MG63 (cell line): ENCODE measurements at regions not wholly inside any gene's neighbourhood (a gene's known extent, or its start where the extent isn't known, plus 50 kb on each side); places are given as distances from the start of the nearest gene placed in this dataset.
"Not testable (repeated sequence)": the region's sequence is repeated elsewhere in the genome, so short reads cannot be mapped to it uniquely, and the experiment has no call there.

ENCODE experiments used
- DNase-seq: peaks from one replicate; pipeline ENCODE4 v3.0.0-alpha.2; 2020
- H3K27me3 ChIP-seq: fragments of 250-450 bp; sonication (Bioruptor Pico); 2 replicates; pipeline ENCODE4 v1.5.1; 2020; ENCODE audit warnings: mild to moderate bottlenecking, moderate library complexity
- H3K36me3 ChIP-seq: fragments of 250-450 bp; sonication (Bioruptor Pico); 2 replicates; pipeline ENCODE4 v1.5.1; 2020; ENCODE audit warnings: mild to moderate bottlenecking, moderate library complexity
- H3K4me3 ChIP-seq: fragments of 250-450 bp; sonication (Bioruptor Pico); 2 replicates; pipeline ENCODE4 v1.5.1; 2020; ENCODE audit warnings: mild to moderate bottlenecking, moderate library complexity
- H3K9me3 ChIP-seq: fragments of 250-450 bp; sonication (Bioruptor Pico); 2 replicates; pipeline ENCODE4 v1.5.1; 2020; ENCODE audit warnings: mild to moderate bottlenecking, moderate library complexity

- H3K27me3 ChIP-seq = no peaks in the 10 kb centered on the region
- H3K9me3 ChIP-seq = no peaks in the 10 kb centered on the region
- no peak for DNase-seq
- no peaks in the 10 kb centered on the region for H3K36me3 ChIP-seq
- no peak overlapping the region for H3K4me3 ChIP-seq
Measured at GRCh38 chr20:19045371-19045770, 167.1 kb upstream of the SLC24A3 start.

GRCh38 chr20:19047040-19047950 is 165.1 kb upstream of the SLC24A3 start:
- no peak overlapping the region for H3K4me3 ChIP-seq
- no peaks in the 10 kb centered on the region for H3K36me3 ChIP-seq
- no peaks in the 10 kb centered on the region for H3K9me3 ChIP-seq
- no peaks in the 10 kb centered on the region for H3K27me3 ChIP-seq
- DNase-seq = peak; percentile 9

- Histone ChIP-seq H3K36me3 (no peaks in the 10 kb centered on the region), H3K9me3 (no peaks in the 10 kb centered on the region), H3K27me3 (no peaks in the 10 kb centered on the region), H3K4me3 (no peak overlapping the region)
- no peak for DNase-seq
Measured at GRCh38 chr20:19047951-19048296, 164.5 kb upstream of the SLC24A3 start.

GRCh38 chr20:19048995-19049501 is 163.4 kb upstream of the SLC24A3 start:
- DNase-seq = no peak
- Histone ChIP-seq H3K4me3 (no peak overlapping the region), H3K27me3 (no peaks in the 10 kb centered on the region), H3K36me3 (no peaks in the 10 kb centered on the region), H3K9me3 (no peaks in the 10 kb centered on the region)

- H3K27me3 ChIP-seq = no peaks in the 10 kb centered on the region
- no peaks in the 10 kb centered on the region for H3K36me3 ChIP-seq
- no peak for DNase-seq
- no peak overlapping the region for H3K4me3 ChIP-seq
- no peaks in the 10 kb centered on the region for H3K9me3 ChIP-seq
Measured at GRCh38 chr20:19049514-19049913, 162.9 kb upstream of the SLC24A3 start.

- H3K36me3 ChIP-seq = no peaks in the 10 kb centered on the region
- H3K9me3 ChIP-seq = no peaks in the 10 kb centered on the region
- no peaks in the 10 kb centered on the region for H3K27me3 ChIP-seq
- DNase-seq = no peak
- no peak overlapping the region for H3K4me3 ChIP-seq
Measured at GRCh38 chr20:19056909-19057308, 155.5 kb upstream of the SLC24A3 start.

- DNase-seq, H3K4me3 ChIP-seq, H3K27me3 ChIP-seq, H3K36me3 ChIP-seq, H3K9me3 ChIP-seq: not testable (repeated sequence)
Measured at GRCh38 chr20:19064788-19065187, 147.7 kb upstream of the SLC24A3 start.

GRCh38 chr20:19067986-19068385 is 144.5 kb upstream of the SLC24A3 start:
- H3K36me3 ChIP-seq = no peaks in the 10 kb centered on the region
- H3K4me3 ChIP-seq = no peak overlapping the region
- no peak for DNase-seq
- no peaks in the 10 kb centered on the region for H3K9me3 ChIP-seq
- no peaks in the 10 kb centered on the region for H3K27me3 ChIP-seq

- no peaks in the 10 kb centered on the region for H3K9me3 ChIP-seq
- H3K27me3 ChIP-seq = no peaks in the 10 kb centered on the region
- no peak for DNase-seq
- H3K36me3 ChIP-seq = no peaks in the 10 kb centered on the region
- no peak overlapping the region for H3K4me3 ChIP-seq
Measured at GRCh38 chr20:19070026-19070425, 142.4 kb upstream of the SLC24A3 start.

- no peaks in the 10 kb centered on the region for H3K27me3 ChIP-seq
- H3K9me3 ChIP-seq = no peaks in the 10 kb centered on the region
- DNase-seq = no peak
- no peaks in the 10 kb centered on the region for H3K36me3 ChIP-seq
- no peak overlapping the region for H3K4me3 ChIP-seq
Measured at GRCh38 chr20:19070681-19071445, 141.6 kb upstream of the SLC24A3 start.

GRCh38 chr20:19071446-19071725 is 141.1 kb upstream of the SLC24A3 start:
- no peaks in the 10 kb centered on the region for H3K9me3 ChIP-seq
- no peak overlapping the region for H3K4me3 ChIP-seq
- no peaks in the 10 kb centered on the region for H3K27me3 ChIP-seq
- H3K36me3 ChIP-seq = no peaks in the 10 kb centered on the region
- no peak for DNase-seq

GRCh38 chr20:19071902-19072498 is 140.4 kb upstream of the SLC24A3 start:
- Histone ChIP-seq H3K27me3 (no peaks in the 10 kb centered on the region), H3K9me3 (no peaks in the 10 kb centered on the region), H3K4me3 (no peak overlapping the region), H3K36me3 (no peaks in the 10 kb centered on the region)
- DNase-seq = no peak

GRCh38 chr20:19072988-19073387 is 139.5 kb upstream of the SLC24A3 start:
- Histone ChIP-seq H3K4me3 (no peak overlapping the region), H3K36me3 (no peaks in the 10 kb centered on the region), H3K9me3 (no peaks in the 10 kb centered on the region), H3K27me3 (no peaks in the 10 kb centered on the region)
- DNase-seq = no peak

GRCh38 chr20:19073584-19074218 is 138.7 kb upstream of the SLC24A3 start:
- Histone ChIP-seq H3K27me3 (no peaks in the 10 kb centered on the region), H3K4me3 (no peak overlapping the region), H3K36me3 (no peaks in the 10 kb centered on the region), H3K9me3 (no peaks in the 10 kb centered on the region)
- DNase-seq = no peak

GRCh38 chr20:19074356-19074755 is 138.1 kb upstream of the SLC24A3 start:
- Histone ChIP-seq H3K4me3 (no peak overlapping the region), H3K27me3 (no peaks in the 10 kb centered on the region), H3K36me3 (no peaks in the 10 kb centered on the region), H3K9me3 (no peaks in the 10 kb centered on the region)
- no peak for DNase-seq

- no peak for DNase-seq
- H3K4me3 ChIP-seq = no peak overlapping the region
- H3K27me3 ChIP-seq = no peaks in the 10 kb centered on the region
- H3K36me3 ChIP-seq = no peaks in the 10 kb centered on the region
- no peaks in the 10 kb centered on the region for H3K9me3 ChIP-seq
Measured at GRCh38 chr20:19074828-19075516, 137.5 kb upstream of the SLC24A3 start.
